T1000 (cell line): ENCODE measurements at regions not wholly inside any gene's neighbourhood (a gene's known extent, or its start where the extent isn't known, plus 50 kb on each side); places are given as distances from the start of the nearest gene placed in this dataset.
"Not testable (repeated sequence)": the region's sequence is repeated elsewhere in the genome, so short reads cannot be mapped to it uniquely, and the experiment has no call there.

Experiments
- DNase-seq: peaks from one replicate; lab custom pipeline; 2025; ENCODE audit warnings: mixed read lengths; lab: John Stamatoyannopoulos, UW

GRCh38 chr2:4693266-4693665 is 989.9 kb downstream of the DCDC2C start:
- DNase-seq, result no peak

DNA sequence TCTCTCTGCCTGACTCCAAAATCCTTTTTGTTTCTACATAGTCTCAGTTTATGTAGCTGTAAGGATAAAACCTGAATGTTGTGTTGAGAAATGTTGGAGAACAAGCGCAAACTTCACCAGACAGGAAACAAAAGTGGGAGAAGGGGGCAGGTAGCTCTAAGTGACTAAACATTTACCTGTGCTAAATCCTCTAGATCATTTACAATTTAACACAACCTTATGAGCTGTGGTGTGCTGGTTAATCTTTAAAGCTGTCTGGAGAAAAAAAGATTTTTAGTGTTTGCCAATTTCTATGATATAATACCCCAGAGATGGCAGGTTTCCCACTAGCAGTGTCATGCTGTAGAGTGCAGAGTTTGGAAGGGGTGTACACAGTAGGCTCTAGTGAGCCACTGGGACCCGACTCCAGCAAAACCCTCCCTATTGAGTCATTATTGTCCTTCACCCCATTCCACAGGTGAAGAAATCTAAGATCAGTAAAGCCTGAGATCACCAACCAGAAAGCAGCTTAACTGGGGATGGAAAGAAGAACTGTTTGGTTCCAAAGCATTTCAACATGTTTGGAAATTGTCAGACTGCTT is 992.0 kb downstream of the DCDC2C start:
- DNase-seq, result no peak

DNA sequence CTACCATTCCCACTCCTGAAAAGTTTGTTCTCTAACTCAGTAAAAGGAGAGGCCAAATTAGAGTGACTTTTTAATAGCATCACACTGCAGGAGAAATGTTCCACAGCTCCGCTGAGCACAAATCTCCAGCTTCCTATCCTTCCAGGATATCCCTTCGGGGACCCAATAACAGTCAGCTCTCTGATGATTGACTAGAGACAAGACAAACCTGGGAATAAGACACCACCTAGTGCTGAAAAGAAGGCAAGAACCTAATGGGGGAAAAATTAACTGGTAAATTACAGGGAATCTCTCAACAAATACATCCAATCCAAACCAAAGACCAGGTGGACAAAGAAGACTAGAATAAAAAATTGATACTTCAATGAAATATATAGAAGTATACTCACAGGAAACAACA is 977.1 kb upstream of the SOX11 start:
- no peak for DNase-seq

DNA sequence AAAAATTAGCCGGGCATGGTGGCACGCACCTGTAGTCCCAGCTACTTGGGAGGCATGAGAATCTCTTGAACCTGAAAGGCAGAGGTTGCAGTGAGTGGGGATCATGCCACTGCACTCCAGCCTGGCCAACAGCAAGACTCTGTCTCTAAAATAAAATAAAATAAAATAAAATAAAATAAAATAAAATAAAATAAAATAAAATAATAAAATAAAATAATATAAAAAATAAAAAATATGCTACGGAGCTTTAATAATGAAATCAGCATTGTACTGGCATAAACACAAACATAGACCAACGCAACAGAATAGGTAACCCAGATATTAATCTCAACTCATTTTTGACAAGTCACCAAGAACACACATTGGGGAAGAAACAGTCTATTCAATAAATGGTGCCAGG is 973.4 kb upstream of the SOX11 start:
- no peak for DNase-seq

GRCh38 chr2:4725618-4726017 is 966.6 kb upstream of the SOX11 start:
- no peak for DNase-seq

DNA sequence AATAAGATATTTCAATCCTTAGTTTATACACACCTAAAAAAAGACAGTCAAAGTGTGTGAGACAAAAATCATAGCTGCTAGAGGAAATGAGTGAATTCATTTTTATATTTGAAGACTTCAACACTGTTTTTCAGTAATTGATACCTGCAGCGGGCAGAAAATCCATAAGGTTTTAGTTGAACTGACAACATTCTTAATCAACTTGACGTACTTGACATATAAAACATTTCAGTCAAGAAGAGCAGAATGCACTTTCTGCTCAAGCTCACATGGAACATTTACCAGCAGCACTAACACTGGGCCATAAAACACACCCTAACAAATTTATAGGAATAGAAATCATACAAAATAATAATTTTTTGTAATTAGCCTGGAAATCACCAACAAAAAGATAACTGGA is 959.6 kb upstream of the SOX11 start:
- DNase-seq, result no peak

DNA sequence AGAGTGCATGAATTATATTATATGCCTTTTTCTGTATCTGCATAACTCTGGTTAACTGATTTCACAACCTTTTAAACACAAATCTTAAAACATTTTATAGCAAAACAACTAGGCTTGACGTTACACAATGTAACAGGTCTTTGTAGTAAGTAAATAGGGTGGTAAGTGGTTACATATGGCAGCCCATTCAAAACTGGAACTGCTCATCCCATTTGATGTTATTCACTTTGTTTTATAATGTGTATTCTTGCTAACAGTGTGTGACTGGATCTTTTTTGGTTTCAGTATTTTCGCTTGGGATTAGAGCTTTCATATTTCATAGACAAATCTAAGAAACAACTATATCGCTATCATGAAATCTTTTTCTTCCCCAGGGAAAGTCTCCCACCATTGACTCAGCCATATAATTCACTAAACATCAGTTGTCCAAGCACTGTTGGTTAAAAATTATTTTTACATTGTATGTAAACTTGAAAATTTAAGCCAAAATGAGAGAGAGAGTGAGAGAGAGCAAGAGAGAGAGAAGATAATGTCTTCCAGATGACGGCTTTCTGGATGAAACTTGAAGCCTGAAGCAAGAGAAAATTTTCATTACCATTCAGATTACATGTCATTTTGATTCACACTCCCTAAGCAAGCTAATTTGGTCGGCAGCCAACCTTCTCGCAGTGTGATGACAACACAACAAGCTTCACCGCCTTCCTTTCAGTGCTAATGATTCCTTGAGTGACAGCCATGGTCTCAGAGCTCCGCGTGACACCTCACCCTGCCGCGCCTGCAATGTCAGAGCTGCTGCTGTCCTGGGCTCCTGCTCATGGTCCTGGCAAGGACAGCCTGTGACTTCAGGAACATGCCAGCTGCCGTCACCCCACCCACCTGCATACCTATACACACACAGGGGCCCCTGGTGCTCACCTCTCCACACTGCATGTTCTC is 946.9 kb upstream of the SOX11 start:
- DNase-seq, result no peak

GRCh38 chr2:4753721-4754120 is 938.5 kb upstream of the SOX11 start:
- DNase-seq, result no peak

- no peak for DNase-seq
Observed at GRCh38 chr2:4762951-4763376, 929.2 kb upstream of the SOX11 start.

DNA sequence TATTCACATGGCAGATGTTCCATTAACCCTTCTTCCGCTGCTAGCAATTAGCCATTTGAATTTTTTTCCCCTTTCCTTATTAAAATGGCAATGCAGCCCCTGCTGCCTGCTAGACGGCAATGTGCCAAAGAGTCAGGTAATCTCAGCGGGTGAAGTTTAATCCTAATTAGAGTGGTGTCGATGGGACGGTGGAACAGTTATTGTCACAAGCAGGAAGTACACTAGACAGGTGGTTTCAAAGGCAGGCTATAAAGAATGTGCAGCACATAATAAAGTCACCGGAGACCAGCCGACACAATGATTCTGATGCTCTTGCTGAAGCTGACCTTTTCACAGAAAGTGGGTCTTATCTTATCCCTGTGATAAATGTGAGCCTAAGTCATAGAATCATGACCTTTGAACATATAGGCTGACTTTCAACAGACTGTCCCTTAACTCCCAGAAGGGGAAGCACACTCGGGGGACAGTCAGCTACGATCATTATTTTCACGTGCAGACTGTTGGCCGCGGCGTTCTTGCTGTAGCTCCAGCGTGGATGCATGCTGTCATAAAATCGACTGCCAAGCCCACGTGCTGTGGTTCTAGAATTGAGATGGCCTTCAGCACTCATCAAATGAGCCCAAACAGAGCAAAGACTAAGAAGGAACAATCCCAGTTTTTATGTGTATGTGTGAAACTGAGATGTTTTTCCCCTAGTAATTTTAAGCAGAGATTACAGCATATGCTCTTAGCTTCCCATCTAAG is 926.2 kb upstream of the SOX11 start:
- no peak for DNase-seq

DNA sequence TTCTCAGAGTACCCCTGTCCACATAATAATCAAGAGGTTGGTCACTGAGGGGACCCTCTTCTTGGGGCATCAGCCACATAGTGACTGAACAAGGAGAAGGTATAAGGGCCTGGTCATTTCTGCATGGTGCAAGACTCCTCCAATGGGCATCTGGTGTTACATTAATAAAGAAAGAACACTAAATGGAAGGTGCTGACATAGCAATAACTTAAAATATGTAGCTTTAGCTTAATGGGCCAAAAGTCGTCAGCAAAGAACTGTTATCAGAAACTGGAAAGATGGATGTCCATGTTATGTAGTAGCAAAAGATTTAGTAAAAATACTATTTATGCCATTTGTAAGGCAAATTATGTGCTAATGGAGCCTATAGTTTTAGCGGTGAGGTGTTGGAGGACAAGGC is 916.5 kb upstream of the SOX11 start:
- no peak for DNase-seq

- DNase-seq, result no peak
Observed at GRCh38 chr2:4780679-4781078, 911.5 kb upstream of the SOX11 start.

- no peak for DNase-seq
Observed at GRCh38 chr2:4782647-4783046, 909.5 kb upstream of the SOX11 start.

GRCh38 chr2:4791488-4791887 is 900.7 kb upstream of the SOX11 start:
- no peak for DNase-seq

DNA sequence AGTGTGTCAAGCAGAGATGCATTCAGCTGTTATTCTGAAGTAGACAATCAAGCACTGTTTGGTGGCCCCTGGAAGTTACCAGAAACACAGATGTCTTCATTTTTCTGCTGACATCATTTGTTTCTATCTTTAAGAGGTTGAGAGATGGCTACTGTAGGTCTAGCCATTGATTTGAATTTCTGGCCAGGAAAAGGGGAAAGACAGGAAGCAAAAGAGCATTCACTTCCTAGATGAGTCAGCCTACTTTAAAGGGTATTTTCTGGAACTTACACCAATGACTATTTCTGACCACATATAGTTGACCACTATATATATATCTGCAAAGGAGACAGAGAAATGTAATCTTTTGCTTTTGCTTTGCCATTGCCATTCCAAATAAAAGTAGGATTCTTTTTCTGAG is 900.1 kb upstream of the SOX11 start:
- no peak for DNase-seq

DNA sequence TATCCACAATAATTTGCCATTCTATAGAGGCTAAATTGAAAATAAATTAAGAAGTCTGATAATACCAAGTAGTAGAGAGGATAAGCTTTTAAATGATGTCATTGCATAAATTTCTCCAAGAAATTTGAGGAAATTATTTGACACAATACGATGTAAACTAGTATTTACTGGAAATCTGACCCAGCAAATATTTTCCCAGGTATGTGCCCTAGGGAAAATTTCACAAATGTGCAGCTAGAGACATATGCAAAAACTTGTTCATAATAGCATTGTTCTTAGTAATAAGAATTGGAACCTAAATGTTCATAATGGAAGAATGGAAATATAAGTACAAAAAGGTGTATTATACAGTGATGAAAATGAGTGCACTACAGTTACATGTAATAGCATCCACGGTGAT is 888.8 kb upstream of the SOX11 start:
- DNase-seq, result no peak

DNA sequence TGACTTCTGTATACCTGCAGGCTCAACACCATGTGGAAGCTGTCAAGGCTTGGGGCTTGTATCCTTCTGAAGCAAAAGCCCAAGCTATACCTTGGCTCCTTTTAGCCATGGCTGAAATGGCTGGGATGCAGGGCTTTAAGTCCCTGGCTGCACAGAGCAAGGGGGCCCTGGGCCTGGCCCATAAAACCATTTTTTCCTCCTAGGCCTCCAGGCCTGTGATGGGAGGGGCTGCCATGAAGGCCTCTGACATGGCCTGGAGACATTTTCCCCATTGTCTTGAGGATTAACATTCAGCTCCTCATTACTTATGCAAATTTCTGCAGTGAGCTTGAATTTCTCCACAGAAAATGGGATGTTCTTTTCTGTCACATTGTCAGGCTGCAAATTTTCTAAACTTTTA is 878.0 kb upstream of the SOX11 start:
- not testable (repeated sequence) for DNase-seq

- no peak for DNase-seq
Observed at GRCh38 chr2:4827836-4828235, 864.3 kb upstream of the SOX11 start.

- no peak for DNase-seq
Observed at GRCh38 chr2:4828682-4829374, 863.4 kb upstream of the SOX11 start.

- DNase-seq, result no peak
Observed at GRCh38 chr2:4831751-4832150, 860.4 kb upstream of the SOX11 start.

DNA sequence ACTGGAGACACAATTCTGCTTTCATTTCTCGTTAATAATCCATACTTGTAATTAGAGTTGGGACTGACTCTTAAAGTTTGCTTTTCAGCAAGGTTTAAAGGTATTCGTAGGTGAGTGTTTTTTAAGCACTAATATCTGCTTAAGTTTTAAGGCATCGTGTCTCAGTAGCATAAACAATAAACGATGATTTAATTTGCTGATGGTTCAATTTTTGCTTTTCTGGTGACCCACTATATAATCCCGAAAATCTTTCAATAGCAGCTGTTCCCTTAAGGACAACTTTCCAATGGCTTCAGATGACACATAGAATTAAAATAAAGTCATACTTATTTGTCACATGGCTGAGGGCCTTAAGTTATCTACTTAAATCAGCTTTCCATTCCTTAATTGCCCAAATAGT is 859.5 kb upstream of the SOX11 start:
- DNase-seq, result no peak

DNA sequence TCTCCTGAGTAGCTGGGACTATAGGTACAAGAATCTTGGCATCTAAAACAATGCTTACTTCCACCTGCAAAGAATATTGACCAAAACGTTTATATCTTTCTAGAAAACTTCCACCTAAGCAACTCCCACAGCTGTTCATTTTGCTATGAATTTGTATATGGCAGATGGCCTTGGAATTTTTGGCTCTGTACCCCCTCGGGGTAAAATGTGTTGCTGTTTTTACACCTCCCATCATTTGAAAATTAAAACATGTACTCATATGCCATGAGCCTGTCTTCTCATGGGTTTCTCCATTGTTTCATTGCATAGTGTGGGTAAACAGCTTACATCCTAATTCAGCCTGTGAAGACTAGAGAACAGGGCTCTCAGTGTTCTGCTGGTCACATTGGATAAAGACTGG is 853.6 kb upstream of the SOX11 start:
- no peak for DNase-seq
